HG03175 (cell line): ENCODE measurements at regions not wholly inside any gene's neighbourhood (a gene's known extent, or its start where the extent isn't known, plus 50 kb on each side); places are given as distances from the start of the nearest gene placed in this dataset.

ENCODE experiments used
- ATAC-seq: cut with Tn5 transposase; IDR thresholded peaks from one replicate; pipeline ENCODE4 v1.9.1; 2021; ENCODE audit warnings: mild to moderate bottlenecking, moderate library complexity; ENCODE audit not compliant: unreplicated experiment

GRCh38 chr12:127284870-127285431 is 982.0 kb upstream of the TMEM132C start:
- ATAC-seq: no peak

DNA sequence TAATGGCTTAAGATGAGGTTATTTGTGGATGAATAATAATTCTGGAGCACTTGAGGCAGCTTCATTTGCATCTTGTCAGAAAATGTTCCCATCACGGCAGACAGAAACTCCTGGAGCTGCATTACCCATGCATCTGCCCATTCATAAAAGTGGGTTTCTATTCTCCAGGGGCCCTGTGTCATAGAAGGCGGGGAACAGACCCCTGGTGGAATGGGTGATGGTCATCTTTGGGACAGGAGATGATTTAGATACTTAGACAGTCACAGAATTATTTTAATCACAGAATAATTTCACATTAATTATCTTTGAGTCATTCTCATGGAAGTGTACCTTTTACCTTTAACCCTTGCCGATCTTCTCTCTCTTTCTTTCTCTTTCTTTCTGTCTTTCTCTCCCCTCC is 980.7 kb upstream of the TMEM132C start:
- ATAC-seq: no peak

DNA sequence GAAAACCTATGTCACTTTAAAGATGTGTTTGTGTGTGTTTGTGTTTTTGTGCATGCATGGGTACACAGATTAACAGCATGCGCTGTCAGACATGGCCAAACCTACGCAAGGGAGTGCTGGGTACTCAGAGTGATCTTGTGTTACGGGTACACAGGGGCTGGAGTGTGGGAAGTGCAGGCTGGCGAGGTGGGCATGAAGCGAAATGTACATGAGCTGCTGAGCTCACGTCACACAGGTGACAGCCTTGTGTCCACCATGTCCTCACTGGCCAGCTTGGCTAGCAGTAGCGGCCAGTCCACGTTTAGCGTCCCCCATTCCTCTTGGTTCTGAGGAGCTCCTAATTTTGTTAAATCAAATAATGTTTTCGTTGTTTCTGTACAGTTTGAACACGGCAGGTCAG is 979.7 kb upstream of the TMEM132C start:
- ATAC-seq: no peak

GRCh38 chr12:127290251-127290650 is 976.7 kb upstream of the TMEM132C start:
- ATAC-seq: no peak

- no peak for ATAC-seq
These were observed 974.2 kb upstream of the TMEM132C start for GRCh38 chr12:127292736-127293135.

GRCh38 chr12:127293507-127294310 is 973.3 kb upstream of the TMEM132C start:
- ATAC-seq: no peak

DNA sequence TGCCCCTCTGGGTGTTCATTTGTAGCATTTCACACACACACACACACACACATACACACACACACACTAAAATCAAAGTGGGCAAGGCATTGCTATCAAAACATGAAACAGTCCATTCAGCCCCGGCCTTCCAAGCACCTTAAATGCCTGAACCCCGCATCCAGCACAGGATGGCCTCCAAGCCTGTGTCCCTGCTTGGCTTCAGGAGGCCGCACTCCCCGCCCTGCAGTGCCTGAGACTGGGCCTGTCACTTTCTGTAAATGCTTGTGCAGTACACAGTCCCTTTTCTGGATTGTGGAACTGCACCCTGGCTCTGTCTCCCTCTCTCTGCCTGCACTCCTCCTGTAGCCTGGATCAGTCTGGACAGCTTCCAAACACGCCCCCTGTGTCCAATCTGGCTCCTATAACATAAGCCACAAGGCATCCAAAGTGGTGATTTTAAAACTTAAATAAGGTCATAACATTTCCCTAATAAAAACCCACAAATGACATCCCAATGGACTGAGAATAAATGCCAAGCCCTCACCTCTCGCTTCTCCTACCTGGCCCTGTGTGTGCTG is 972.2 kb upstream of the TMEM132C start:
- ATAC-seq: no peak

DNA sequence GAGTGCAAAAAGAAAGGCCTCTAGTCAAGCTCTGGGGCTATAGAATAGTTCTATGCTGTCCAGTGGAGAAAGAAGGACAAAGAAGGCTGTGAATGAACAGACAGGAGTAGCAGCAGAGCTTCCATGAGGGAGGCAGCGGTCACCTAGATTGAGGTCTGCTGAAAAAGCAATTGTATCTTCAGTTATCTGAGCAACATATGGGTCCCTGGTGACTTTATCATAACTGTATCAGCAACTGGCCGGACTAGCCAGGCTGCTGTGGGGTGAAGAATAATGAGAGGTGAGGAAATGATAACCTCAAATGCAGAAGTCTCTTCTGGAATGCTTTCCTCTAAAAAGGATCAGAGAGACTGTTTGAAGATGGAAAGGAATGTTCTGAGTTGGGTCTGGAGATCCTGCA is 971.3 kb upstream of the TMEM132C start:
- no peak for ATAC-seq

DNA sequence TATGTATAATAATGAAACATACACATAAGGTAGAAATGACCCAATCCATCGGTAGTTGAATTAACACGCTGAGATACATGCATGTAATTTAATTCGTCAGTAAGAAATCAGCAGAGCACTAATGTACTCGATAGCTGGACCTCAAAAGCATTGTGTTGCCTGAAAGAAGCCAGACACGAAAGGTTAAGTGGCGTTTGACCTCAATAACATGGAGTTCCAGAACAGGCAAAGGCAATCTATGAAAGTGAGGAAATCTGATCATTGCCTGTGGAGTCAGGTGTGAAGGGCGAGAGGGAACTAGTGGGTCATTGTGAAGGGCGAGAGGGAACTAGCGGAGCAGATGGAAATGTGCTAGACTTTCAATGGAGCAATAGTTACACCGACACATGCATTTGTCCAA is 970.4 kb upstream of the TMEM132C start:
- no peak for ATAC-seq

DNA sequence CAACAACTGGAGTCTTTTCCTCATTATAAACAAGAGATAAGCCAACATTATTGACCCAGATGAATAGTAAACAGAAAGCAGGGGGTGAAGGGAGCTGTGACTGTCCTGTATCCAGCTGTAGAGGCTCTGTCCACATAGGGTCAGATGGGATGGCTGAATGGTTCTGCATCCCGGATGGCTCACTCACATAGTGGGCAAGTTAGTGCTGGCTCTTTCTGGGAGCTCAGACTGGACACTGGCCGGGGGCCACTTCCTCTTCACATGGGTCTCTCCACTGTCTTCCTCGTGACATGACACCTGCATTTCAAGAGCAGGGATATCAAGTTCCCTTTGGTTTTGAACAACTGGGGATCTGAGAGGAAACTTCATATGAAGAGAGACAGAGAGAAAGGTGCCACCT is 969.6 kb upstream of the TMEM132C start:
- no peak for ATAC-seq

GRCh38 chr12:127300075-127300474 is 966.9 kb upstream of the TMEM132C start:
- no peak for ATAC-seq

GRCh38 chr12:127300753-127301152 is 966.2 kb upstream of the TMEM132C start:
- ATAC-seq: no peak

GRCh38 chr12:127301876-127302275 is 965.1 kb upstream of the TMEM132C start:
- ATAC-seq: no peak

GRCh38 chr12:127304751-127305725 is 961.9 kb upstream of the TMEM132C start:
- no peak for ATAC-seq

DNA sequence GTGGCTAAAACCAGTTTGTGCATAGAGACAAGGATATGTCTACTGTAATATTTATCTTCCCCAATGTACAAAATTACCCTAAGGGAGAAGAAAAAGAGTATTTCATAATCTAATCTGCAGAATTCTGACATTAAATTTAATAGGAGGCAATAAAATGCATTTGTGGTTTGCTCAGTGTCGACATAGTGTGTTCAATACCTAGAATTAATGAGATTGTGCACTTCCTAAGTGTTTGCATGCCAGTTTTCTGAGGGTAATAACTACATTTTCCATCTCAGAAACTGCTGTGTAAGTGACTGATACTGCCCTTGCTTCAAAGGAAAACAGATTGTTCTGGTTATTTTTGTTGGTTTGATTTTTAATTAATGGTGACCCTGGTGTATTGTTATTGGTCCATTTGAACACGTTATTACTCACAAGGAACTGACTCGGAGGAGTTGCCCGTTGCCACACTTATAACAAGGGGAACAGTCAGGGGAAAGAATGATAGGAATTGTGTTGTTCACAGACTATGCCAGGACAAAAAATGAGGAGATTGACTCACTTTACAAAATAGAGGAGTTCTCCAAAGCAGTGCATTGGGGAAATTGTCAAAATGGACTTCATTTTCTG is 960.3 kb upstream of the TMEM132C start:
- ATAC-seq: no peak

GRCh38 chr12:127307528-127307927 is 959.4 kb upstream of the TMEM132C start:
- no peak for ATAC-seq

DNA sequence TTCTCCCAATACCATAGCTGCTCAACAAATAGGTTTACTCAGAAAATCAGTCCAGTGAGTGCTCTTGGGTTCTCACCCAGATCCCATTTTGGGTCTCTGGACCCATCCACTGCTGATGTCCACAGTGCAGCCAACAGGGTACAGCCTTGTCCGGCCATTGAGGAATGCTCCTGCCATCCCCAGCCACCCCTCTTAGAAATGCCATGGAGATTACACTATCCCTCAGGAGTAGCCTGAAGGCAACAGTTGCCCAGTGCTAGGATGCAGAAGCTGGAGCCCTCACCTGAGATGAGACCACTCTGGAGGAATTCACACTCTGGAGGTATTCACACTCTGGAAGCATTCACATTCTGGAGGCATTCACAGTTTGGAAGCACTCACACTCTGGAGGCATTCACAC is 958.8 kb upstream of the TMEM132C start:
- ATAC-seq: no peak

GRCh38 chr12:127310548-127310947 is 956.4 kb upstream of the TMEM132C start:
- no peak for ATAC-seq

DNA sequence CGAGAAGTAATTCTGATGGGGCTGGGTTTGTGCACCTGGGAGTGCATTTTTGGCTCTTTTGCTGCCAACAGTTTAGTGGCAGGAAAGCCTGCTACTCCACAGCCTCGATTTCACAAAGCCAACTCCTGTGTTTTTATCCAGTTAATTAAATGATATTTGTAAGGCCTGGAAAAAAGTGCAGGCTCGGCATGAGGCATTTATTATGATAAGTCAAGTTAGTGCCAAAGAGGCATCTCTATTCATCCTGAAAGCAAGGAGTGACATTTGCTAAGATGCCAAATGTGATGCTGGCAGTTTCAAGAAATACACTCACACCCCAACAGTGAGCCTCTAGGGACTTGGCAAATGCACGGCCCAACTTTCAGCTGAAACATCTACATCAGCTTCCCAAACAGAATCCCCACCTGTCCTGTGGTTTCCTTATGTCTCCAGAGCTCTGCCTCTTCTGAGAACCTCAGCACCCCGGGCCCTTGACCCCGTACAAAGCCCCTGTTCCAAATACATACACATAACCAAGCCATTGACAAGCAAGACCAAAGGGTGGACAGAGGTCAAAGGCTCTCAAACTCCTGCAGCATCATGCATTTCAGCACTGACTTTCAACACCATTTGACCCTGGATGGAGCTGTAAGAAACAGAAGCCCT is 955.1 kb upstream of the TMEM132C start:
- ATAC-seq: no peak

DNA sequence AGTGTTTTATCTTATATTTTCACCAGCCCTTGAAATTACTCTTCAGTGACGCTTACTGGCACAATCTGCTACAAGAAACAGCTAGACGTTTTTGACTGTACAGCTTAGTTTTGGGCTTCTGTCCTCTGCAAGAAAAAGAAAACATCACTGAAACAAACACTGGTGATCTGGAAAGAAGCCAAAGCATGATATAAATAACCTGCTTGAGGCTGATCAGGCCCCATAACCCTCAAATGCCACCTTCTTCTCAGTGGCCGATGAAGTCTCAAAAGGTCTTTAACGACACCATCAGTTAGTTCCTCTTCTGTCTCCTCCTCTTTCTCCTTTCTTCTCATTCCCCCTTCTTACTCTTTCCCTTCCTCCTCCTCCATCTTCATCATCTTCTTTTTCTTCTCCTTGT is 942.3 kb upstream of the TMEM132C start:
- ATAC-seq: no peak
